ENCODE measurements at regions not wholly inside any gene's neighbourhood (a gene's known extent, or its start where the extent isn't known, plus 50 kb on each side); places are given as distances from the start of the nearest gene placed in this dataset.

DNA sequence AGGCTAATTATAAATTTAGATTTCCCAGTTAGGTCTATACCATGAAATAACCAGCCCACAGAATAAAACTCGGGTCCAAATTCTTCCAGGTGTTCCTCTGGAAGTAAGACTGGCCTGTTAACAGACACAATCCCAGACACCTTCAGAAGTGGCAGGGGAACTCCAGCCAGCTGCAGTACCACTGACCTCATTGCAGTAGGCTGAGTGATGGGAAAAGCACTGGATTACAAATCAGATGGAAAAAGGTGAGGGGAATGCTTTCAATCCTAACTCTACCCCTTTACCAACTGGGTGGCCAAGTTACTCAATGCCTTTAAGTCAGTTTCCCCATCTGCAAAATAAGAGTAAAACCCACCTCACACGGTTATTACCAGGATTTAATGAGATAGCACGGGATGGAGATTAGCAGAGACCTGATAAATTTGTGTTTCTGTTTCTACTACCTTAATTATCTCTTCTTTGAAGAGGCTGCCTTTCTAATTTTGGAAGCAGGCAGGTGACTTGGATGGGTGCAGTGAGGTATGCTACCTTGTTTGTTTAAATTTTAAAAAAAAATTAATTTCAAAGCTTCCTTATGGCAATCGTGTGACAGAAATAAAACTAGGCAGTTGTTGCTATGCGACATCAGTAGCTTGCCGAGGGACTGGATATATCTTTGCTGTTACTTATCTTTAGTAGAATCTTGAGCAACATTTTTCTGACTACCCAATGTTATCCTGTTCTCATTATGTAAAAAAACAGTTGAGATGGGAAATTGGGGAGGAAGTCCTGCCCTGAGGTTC, 167.3 kb upstream of the GRIN2B start:
- WGBS (ENCODE audit: insufficient coverage, insufficient read length) = no CpG with 5 or more reads among the region's 6 CpGs
- H3K36me3 ChIP-seq (ENCODE audit: control insufficient read depth, insufficient read depth, low read length) = no peaks in the 10 kb centered on the region
- H3K4me1 ChIP-seq (ENCODE audit: control insufficient read depth, insufficient read depth, low read length) = no peaks in the 10 kb centered on the region
- no peak overlapping the region for H3K27ac ChIP-seq (ENCODE audit: low read length)
- H3K9me3 ChIP-seq (ENCODE audit: control insufficient read depth, insufficient read depth, low read length) = no peaks in the 10 kb centered on the region
- no peak overlapping the region for H3K4me3 ChIP-seq (ENCODE audit: low read length)
- no peak for DNase-seq (ENCODE audit: low read depth, low spot score)
- H3K27me3 ChIP-seq (ENCODE audit: control insufficient read depth, insufficient read depth, low read length) = no peaks in the 10 kb centered on the region

DNA sequence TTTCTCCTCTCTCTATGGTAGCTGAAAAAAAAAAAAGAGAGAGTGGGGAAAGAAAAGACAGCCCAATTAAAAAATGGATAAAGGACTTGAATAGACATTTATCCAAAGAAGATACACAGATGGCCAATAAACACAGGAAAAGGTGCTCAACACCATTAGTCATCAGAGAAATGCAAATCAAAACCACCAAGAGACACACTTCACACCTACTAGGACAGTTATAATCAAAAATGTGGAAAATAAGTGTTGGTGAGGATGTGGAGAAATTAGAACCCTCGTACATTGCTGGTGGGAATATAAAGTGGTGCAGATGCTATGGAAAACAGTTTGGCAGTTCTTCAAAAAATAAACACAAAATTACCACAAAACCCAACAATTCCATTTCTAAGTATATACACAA, 172.4 kb upstream of the GRIN2B start:
- H3K9me3 ChIP-seq (ENCODE audit: control insufficient read depth, insufficient read depth, low read length) = no peaks in the 10 kb centered on the region
- H3K27me3 ChIP-seq (ENCODE audit: control insufficient read depth, insufficient read depth, low read length) = no peaks in the 10 kb centered on the region
- no peaks in the 10 kb centered on the region for H3K36me3 ChIP-seq (ENCODE audit: control insufficient read depth, insufficient read depth, low read length)
- H3K4me3 ChIP-seq (ENCODE audit: low read length) = no peak overlapping the region
- no peak overlapping the region for H3K27ac ChIP-seq (ENCODE audit: low read length)
- no peaks in the 10 kb centered on the region for H3K4me1 ChIP-seq (ENCODE audit: control insufficient read depth, insufficient read depth, low read length)
- no peak for DNase-seq (ENCODE audit: low read depth, low spot score)
- no CpG with 5 or more reads among the region's 1 CpG for WGBS (ENCODE audit: insufficient coverage, insufficient read length)

DNA sequence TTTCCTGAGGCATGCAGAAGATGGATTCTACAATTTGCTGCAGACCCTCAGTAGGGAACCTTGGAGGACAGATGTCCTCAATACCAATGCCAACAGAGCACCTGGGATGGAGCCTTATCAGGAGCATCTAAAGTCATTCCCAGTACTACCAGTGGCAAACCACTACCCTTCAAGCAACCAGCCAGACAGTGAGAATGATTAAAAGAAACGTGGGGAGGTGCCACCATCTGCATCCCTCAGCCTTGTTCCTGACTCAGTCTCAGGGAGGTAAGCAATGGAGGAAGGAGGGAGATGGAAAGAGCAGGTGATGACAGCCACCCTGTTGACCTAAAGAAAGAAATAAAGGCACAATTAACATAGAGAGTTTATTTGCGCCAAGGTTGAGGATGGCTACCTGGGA, 175.2 kb upstream of the GRIN2B start:
- Histone ChIP-seq H3K36me3 (ENCODE audit: control insufficient read depth, insufficient read depth, low read length) (no peaks in the 10 kb centered on the region), H3K27me3 (ENCODE audit: control insufficient read depth, insufficient read depth, low read length) (no peaks in the 10 kb centered on the region), H3K27ac (ENCODE audit: low read length) (no peak overlapping the region), H3K4me1 (ENCODE audit: control insufficient read depth, insufficient read depth, low read length) (no peaks in the 10 kb centered on the region), H3K4me3 (ENCODE audit: low read length) (no peak overlapping the region), H3K9me3 (ENCODE audit: control insufficient read depth, insufficient read depth, low read length) (no peaks in the 10 kb centered on the region)
- WGBS (ENCODE audit: insufficient coverage, insufficient read length) = no CpG with 5 or more reads among the region's 2 CpGs
- no peak for DNase-seq (ENCODE audit: low read depth, low spot score)

DNA sequence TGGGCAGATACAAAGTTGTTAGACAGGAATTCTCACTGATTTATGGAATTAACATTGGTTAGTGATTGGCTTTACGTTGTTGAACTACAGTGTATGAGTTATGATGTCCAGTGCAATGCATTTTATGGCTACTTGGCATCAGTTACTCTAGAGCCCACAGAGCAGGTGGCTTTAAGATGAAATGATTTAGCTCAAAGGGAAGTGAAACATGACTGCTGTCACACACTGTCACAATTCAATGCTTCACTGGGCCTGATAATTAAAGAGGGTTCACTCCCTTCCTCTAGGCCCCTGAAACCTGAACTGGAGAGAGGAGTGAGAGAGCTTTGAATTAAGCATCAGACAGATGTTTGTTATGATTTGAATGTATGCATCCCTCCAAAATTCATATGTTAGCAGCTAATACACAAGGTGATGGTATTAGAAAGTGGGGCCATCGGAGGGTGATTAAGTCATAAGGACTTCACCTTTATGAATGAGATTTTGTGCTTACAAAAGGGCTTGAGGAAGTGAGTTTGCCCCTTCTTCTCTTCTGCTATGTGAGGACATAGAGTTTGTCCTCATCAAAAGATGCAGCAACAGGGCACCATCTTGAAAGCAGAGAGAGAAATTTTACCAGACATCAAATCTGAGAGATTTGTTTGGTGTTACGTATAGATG, 175.8 kb upstream of the GRIN2B start:
- Histone ChIP-seq H3K9me3 (ENCODE audit: control insufficient read depth, insufficient read depth, low read length) (no peaks in the 10 kb centered on the region), H3K36me3 (ENCODE audit: control insufficient read depth, insufficient read depth, low read length) (no peaks in the 10 kb centered on the region), H3K27ac (ENCODE audit: low read length) (no peak overlapping the region), H3K27me3 (ENCODE audit: control insufficient read depth, insufficient read depth, low read length) (no peaks in the 10 kb centered on the region), H3K4me3 (ENCODE audit: low read length) (no peak overlapping the region), H3K4me1 (ENCODE audit: control insufficient read depth, insufficient read depth, low read length) (no peaks in the 10 kb centered on the region)
- no CpG with 5 or more reads among the region's 3 CpGs for WGBS (ENCODE audit: insufficient coverage, insufficient read length)
- DNase-seq (ENCODE audit: low read depth, low spot score) = no peak

DNA sequence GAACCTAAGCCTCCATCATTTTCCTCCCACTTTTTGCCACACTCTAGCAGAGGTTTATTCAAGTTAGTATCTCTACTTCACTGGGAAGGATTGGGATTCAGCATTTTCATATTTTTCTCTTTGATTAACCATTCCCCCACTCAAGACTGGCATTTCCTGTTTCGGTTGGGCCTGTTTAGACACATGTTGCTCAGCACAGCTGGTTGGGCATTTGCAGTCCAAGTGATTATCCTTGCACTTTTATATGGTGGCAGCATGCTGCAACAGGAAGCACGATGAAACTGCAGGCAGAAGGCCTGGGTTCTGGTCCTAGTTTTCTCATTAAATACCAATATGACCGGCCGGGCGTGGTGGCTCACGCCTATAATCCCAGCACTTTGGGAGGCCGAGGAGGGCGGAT, 182.9 kb upstream of the GRIN2B start:
- no peak overlapping the region for H3K4me3 ChIP-seq (ENCODE audit: low read length)
- no peaks in the 10 kb centered on the region for H3K9me3 ChIP-seq (ENCODE audit: control insufficient read depth, insufficient read depth, low read length)
- H3K4me1 ChIP-seq (ENCODE audit: control insufficient read depth, insufficient read depth, low read length) = no peaks in the 10 kb centered on the region
- no peaks in the 10 kb centered on the region for H3K36me3 ChIP-seq (ENCODE audit: control insufficient read depth, insufficient read depth, low read length)
- WGBS (ENCODE audit: insufficient coverage, insufficient read length) = no CpG with 5 or more reads among the region's 8 CpGs
- H3K27ac ChIP-seq (ENCODE audit: low read length) = no peak overlapping the region
- no peak for DNase-seq (ENCODE audit: low read depth, low spot score)
- H3K27me3 ChIP-seq (ENCODE audit: control insufficient read depth, insufficient read depth, low read length) = no peaks in the 10 kb centered on the region

DNA sequence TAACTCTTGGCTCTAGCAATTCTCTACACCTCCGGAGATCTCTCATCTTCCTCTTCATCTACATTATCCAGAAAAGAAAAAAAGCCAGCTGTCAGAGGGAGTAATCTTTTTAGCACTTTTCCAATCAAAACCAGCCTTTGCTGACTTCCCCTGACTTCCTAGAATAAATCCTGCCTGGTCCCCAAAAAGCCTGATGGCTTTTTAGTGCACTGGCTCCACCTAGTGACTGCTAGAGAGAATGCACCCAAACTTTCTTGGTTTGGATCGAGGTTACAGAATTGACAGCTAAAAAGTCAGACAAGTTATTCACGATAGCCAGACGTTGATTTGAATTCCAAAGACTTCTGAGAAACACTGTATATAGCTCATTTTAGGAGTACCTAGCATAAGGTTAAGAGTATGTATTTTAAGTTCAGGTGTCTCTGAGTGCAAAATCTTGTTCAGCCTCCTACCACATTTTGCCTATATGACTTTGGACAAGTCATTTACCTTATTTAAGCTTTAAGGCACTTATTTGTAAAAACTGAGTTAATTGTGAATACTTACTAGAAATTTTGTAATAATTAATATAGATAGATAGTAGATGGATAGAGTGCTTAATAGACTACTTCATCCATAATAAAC, 185.7 kb upstream of the GRIN2B start:
- no CpG with 5 or more reads among the region's 4 CpGs for WGBS (ENCODE audit: insufficient coverage, insufficient read length)
- Histone ChIP-seq H3K27me3 (ENCODE audit: control insufficient read depth, insufficient read depth, low read length) (no peaks in the 10 kb centered on the region), H3K4me3 (ENCODE audit: low read length) (no peak overlapping the region), H3K4me1 (ENCODE audit: control insufficient read depth, insufficient read depth, low read length) (no peaks in the 10 kb centered on the region), H3K36me3 (ENCODE audit: control insufficient read depth, insufficient read depth, low read length) (no peaks in the 10 kb centered on the region), H3K9me3 (ENCODE audit: control insufficient read depth, insufficient read depth, low read length) (no peaks in the 10 kb centered on the region), H3K27ac (ENCODE audit: low read length) (no peak overlapping the region)
- peak; percentile 52 for DNase-seq (ENCODE audit: low read depth, low spot score)

DNA sequence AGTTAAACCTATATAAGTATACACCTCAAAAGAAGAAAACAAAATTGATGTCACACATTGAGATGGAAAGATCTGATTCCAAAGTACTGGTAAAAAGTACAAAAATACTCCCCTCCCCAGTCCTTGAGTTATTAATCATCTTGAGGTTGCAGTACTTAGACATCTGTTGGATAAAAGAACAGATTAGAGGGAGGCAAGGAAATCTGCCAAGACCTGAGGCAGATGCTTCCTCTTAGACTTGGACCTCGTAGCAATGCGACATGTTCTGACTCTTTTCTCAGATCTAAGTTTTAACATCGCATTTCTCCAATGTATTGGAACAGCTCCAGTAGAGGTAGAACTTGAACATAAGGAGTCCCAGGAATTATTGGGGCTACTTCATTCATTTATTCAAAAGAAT, 187.9 kb upstream of the GRIN2B start:
- Histone ChIP-seq H3K4me3 (ENCODE audit: low read length) (no peak overlapping the region), H3K36me3 (ENCODE audit: control insufficient read depth, insufficient read depth, low read length) (no peaks in the 10 kb centered on the region), H3K9me3 (ENCODE audit: control insufficient read depth, insufficient read depth, low read length) (no peaks in the 10 kb centered on the region), H3K4me1 (ENCODE audit: control insufficient read depth, insufficient read depth, low read length) (no peaks in the 10 kb centered on the region), H3K27ac (ENCODE audit: low read length) (no peak overlapping the region), H3K27me3 (ENCODE audit: control insufficient read depth, insufficient read depth, low read length) (no peaks in the 10 kb centered on the region)
- DNase-seq (ENCODE audit: low read depth, low spot score) = no peak
- no CpG with 5 or more reads among the region's 3 CpGs for WGBS (ENCODE audit: insufficient coverage, insufficient read length)

DNA sequence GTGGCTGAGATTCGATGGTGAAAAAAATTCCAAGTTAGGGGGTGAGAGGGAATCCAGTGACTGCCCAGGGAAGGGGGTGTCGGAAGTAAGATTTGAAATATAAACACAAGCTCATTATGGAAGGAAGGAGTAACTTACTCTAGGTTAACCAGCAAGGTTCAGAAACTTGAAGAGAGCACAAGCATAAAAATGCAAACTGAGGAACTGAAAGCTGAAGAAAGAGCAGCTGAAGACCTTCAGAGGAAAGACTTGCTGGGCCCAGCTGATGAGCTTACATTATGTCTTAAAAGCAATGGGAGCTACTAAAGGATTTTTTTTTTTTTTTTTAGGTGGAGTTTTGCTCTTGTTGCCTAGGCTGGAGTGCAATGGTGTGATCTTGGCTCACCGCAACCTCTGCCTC, 189.7 kb upstream of the GRIN2B start:
- no peak overlapping the region for H3K27ac ChIP-seq (ENCODE audit: low read length)
- H3K4me3 ChIP-seq (ENCODE audit: low read length) = no peak overlapping the region
- H3K27me3 ChIP-seq (ENCODE audit: control insufficient read depth, insufficient read depth, low read length) = no peaks in the 10 kb centered on the region
- WGBS (ENCODE audit: insufficient coverage, insufficient read length) = no CpG with 5 or more reads among the region's 3 CpGs
- no peaks in the 10 kb centered on the region for H3K36me3 ChIP-seq (ENCODE audit: control insufficient read depth, insufficient read depth, low read length)
- H3K9me3 ChIP-seq (ENCODE audit: control insufficient read depth, insufficient read depth, low read length) = no peaks in the 10 kb centered on the region
- H3K4me1 ChIP-seq (ENCODE audit: control insufficient read depth, insufficient read depth, low read length) = no peaks in the 10 kb centered on the region
- DNase-seq (ENCODE audit: low read depth, low spot score) = no peak

DNA sequence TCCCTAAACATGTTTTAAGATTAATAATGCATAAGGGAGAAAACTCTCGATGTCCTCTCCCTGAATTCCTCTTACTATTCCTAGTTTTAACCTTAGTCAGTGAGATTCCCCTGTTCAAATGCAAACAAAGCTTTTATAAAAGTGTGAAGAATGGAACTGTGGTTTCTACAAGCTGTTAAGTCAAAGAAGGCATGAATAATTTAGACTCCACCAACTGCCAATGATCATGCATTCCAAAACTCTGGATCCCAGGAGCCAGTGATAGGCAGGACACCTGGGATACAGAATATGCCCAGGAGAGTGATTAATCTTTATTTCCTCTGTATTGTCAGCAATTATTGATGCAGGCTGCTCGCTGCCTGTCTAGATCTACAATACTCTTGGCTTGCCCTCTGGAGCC, 190.3 kb upstream of the ATF7IP start:
- H3K27ac ChIP-seq (ENCODE audit: low read length) = no peak overlapping the region
- DNase-seq (ENCODE audit: low read depth, low spot score) = no peak
- H3K4me3 ChIP-seq (ENCODE audit: low read length) = no peak overlapping the region
- H3K27me3 ChIP-seq (ENCODE audit: control insufficient read depth, insufficient read depth, low read length) = no peaks in the 10 kb centered on the region
- no CpG with 5 or more reads among the region's 2 CpGs for whole genome bisulfite sequencing (ENCODE audit: insufficient coverage, insufficient read length)
- no peaks in the 10 kb centered on the region for H3K36me3 ChIP-seq (ENCODE audit: control insufficient read depth, insufficient read depth, low read length)
- no peaks in the 10 kb centered on the region for H3K4me1 ChIP-seq (ENCODE audit: control insufficient read depth, insufficient read depth, low read length)
- no peaks in the 10 kb centered on the region for H3K9me3 ChIP-seq (ENCODE audit: control insufficient read depth, insufficient read depth, low read length)

DNA sequence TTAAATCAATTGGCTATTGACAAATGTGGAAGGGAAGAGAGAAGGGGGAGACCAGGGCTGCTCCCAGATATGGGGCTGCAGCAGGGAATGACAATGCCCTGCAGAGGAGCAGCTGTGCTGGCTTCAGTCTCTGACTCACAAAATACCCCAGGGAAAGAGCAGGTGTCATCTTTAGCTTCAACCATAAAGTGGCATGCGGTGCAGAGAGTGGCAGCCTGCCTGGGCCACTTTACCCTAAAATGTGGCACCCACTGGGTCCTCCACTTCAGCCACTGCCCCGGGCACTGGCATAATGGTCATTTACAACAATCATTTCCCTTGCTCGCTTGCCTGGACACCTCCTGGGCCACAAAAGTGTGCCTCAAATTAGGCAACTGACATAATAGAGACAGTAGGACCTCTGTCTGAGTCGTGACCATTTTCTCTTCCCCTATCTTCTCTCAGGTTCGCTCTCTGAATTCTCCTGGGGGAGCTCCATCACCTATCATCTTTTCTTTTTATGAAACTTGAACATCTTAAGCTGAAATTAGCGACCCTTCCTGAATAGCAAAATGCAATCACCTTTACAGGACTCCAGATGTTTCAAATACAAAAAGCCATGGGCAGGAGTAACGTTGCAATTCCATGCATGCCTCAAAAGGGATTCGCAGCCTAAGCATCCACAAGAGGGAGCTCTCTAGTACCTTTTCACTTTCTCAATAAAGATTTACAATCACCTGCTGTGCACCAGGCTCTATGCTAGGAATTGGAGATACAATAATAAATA, 179.9 kb upstream of the ATF7IP start:
- Histone ChIP-seq H3K4me1 (ENCODE audit: control insufficient read depth, insufficient read depth, low read length) (0 out of 2 replicates have a peak, but pooled peaks cover 1% of the 10 kb centered on the region), H3K4me3 (ENCODE audit: low read length) (no peak overlapping the region), H3K27me3 (ENCODE audit: control insufficient read depth, insufficient read depth, low read length) (no peaks in the 10 kb centered on the region), H3K36me3 (ENCODE audit: control insufficient read depth, insufficient read depth, low read length) (no peaks in the 10 kb centered on the region), H3K9me3 (ENCODE audit: control insufficient read depth, insufficient read depth, low read length) (no peaks in the 10 kb centered on the region), H3K27ac (ENCODE audit: low read length) (no peak overlapping the region)
- peak; percentile 60 for DNase-seq (ENCODE audit: low read depth, low spot score)
- no CpG with 5 or more reads among the region's 8 CpGs for WGBS (ENCODE audit: insufficient coverage, insufficient read length)

All from iPS DF 6.9 (cell line).